Osteocyte (in vitro differentiated cells): ENCODE measurements at regions not wholly inside any gene's neighbourhood (a gene's known extent, or its start where the extent isn't known, plus 50 kb on each side); places are given as distances from the start of the nearest gene placed in this dataset.

Experiments
- DNase-seq: peaks from one replicate; pipeline ENCODE4 v3.0.0; 2021; ENCODE audit warnings: mixed read lengths; ENCODE audit not compliant: unreplicated experiment; ENCODE audit errors: extremely low spot score
- H3K27ac Mint-ChIP-seq: one replicate; pipeline ENCODE4 v1.8.0; 2021; ENCODE audit warnings: mild to moderate bottlenecking, mixed read lengths; ENCODE audit not compliant: unreplicated experiment
- H3K27me3 Mint-ChIP-seq: one replicate; pipeline ENCODE4 v1.8.0; 2021; ENCODE audit warnings: mixed read lengths; ENCODE audit not compliant: unreplicated experiment
- H3K36me3 Mint-ChIP-seq: one replicate; pipeline ENCODE4 v1.8.0; 2021; ENCODE audit warnings: mixed read lengths; ENCODE audit not compliant: unreplicated experiment
- H3K4me1 Mint-ChIP-seq: one replicate; pipeline ENCODE4 v1.8.0; 2021; ENCODE audit warnings: mixed read lengths; ENCODE audit not compliant: unreplicated experiment
- H3K4me3 Mint-ChIP-seq: one replicate; pipeline ENCODE4 v1.8.0; 2021; ENCODE audit warnings: mild to moderate bottlenecking, moderate library complexity, mixed read lengths; ENCODE audit not compliant: unreplicated experiment
- H3K9me3 Mint-ChIP-seq: one replicate; pipeline ENCODE4 v1.8.0; 2021; ENCODE audit warnings: mixed read lengths; ENCODE audit not compliant: unreplicated experiment
- CTCF ChIP-seq: fragments of 200-600 bp; sonication (generic); IDR thresholded peaks from 2 replicates; pipeline ENCODE4 v1.5.0; 2021; ENCODE audit warnings: antibody characterized with exemption, mild to moderate bottlenecking, moderate library complexity

GRCh38 chr3:152120601-152121269, 148.0 kb upstream of the MBNL1 start:
- DNase-seq: no peak
- Mint-ChIP-seq H3K9me3 (no peaks in the 10 kb centered on the region), H3K4me3 (no peak overlapping the region), H3K27me3 (no peaks in the 10 kb centered on the region), H3K36me3 (no peaks in the 10 kb centered on the region), H3K27ac (peak overlapping the region; percentile 1), H3K4me1 (peaks cover 4% of the 10 kb centered on the region)
- TF ChIP-seq CTCF: no peak

- no peak for TF ChIP-seq CTCF
- peak overlapping the region; percentile 1 for H3K27ac Mint-ChIP-seq
- no peaks in the 10 kb centered on the region for H3K9me3 Mint-ChIP-seq
- H3K4me1 Mint-ChIP-seq: peaks cover 4% of the 10 kb centered on the region
- H3K27me3 Mint-ChIP-seq: no peaks in the 10 kb centered on the region
- no peak overlapping the region for H3K4me3 Mint-ChIP-seq
- no peaks in the 10 kb centered on the region for H3K36me3 Mint-ChIP-seq
- no peak for DNase-seq
Measured at GRCh38 chr3:152121270-152121636, 147.5 kb upstream of the MBNL1 start.

GRCh38 chr3:152122851-152123250, 145.9 kb upstream of the MBNL1 start:
- DNase-seq: no peak
- Mint-ChIP-seq H3K27ac (no peak overlapping the region), H3K4me3 (no peak overlapping the region), H3K9me3 (no peaks in the 10 kb centered on the region), H3K4me1 (peaks cover 4% of the 10 kb centered on the region), H3K27me3 (no peaks in the 10 kb centered on the region), H3K36me3 (no peaks in the 10 kb centered on the region)
- TF ChIP-seq CTCF: no peak

- H3K9me3 Mint-ChIP-seq: no peaks in the 10 kb centered on the region
Measured at GRCh38 chr3:152123457-152123856, 145.3 kb upstream of the MBNL1 start.

GRCh38 chr3:152126260-152126659, 142.5 kb upstream of the MBNL1 start:
- no peaks in the 10 kb centered on the region for H3K36me3 Mint-ChIP-seq
- no peak for TF ChIP-seq CTCF
- peaks cover 2% of the 10 kb centered on the region for H3K4me1 Mint-ChIP-seq
- no peak overlapping the region for H3K27ac Mint-ChIP-seq
- H3K4me3 Mint-ChIP-seq: no peak overlapping the region
- no peaks in the 10 kb centered on the region for H3K27me3 Mint-ChIP-seq
- DNase-seq: no peak
- H3K9me3 Mint-ChIP-seq: no peaks in the 10 kb centered on the region

More at GRCh38 chr3:152123457-152123856, 145.3 kb upstream of the MBNL1 start:
- TF ChIP-seq CTCF: no peak
- Mint-ChIP-seq H3K27ac (no peak overlapping the region), H3K36me3 (no peaks in the 10 kb centered on the region), H3K4me1 (peaks cover 4% of the 10 kb centered on the region), H3K4me3 (no peak overlapping the region), H3K27me3 (no peaks in the 10 kb centered on the region)
- no peak for DNase-seq
